Kidney (tissue), 13 donors: ENCODE measurements at regions not wholly inside any gene's neighbourhood (a gene's known extent, or its start where the extent isn't known, plus 50 kb on each side); places are given as distances from the start of the nearest gene placed in this dataset.

Source experiments
- DNase-seq, 5 donors: peaks; one replicate each; pipeline ENCODE4 v3.0.0-alpha.2; 2013 to 2020
- FAIRE-seq: peaks from 2 replicates; lab custom pipeline; 2012; peaks lifted over from hg19 to GRCh38; lab: Jason Lieb, UNC
- H3K27ac ChIP-seq, 2 donors: one replicate each; pipeline ENCODE4 v1.7.0; 2013; ENCODE audit warnings: low read depth in 2 of 2, low read length in 2 of 2, inconsistent platforms in 1 of 2
- H3K27me3 ChIP-seq: one replicate; pipeline ENCODE4 v1.7.1; 2013; ENCODE audit warnings: low read length, inconsistent platforms; ENCODE audit not compliant: control insufficient read depth, insufficient read depth
- H3K36me3 ChIP-seq, 3 donors: one replicate each; pipeline versions ENCODE4 v1.7.0 to v1.7.1; 2013; ENCODE audit warnings: low read length in 3 of 3, control low read depth in 1 of 3, inconsistent platforms in 1 of 3; ENCODE audit not compliant: insufficient read depth in 3 of 3, control insufficient read depth in 2 of 3
- H3K4me1 ChIP-seq, 3 donors: one replicate each; pipeline versions ENCODE4 v1.7.0 to v1.7.1; 2013; ENCODE audit warnings: low read length in 3 of 3, inconsistent platforms in 1 of 3, low read depth in 1 of 3; ENCODE audit not compliant: control insufficient read depth in 2 of 3, insufficient read depth in 2 of 3
- H3K4me3 ChIP-seq, 3 donors: one replicate each; pipeline versions ENCODE4 v1.7.0 to v1.8.1; 2013; ENCODE audit warnings: low read length in 3 of 3, control low read depth in 1 of 3, inconsistent platforms in 1 of 3
- H3K9ac ChIP-seq, 3 donors: one replicate each; pipeline versions ENCODE4 v1.7.0 to v1.7.1; 2013; ENCODE audit warnings: low read length in 3 of 3, control low read depth in 1 of 3, inconsistent platforms in 1 of 3
- H3K9me3 ChIP-seq, 3 donors: one replicate each; pipeline versions ENCODE4 v1.7.0 to v1.7.1; 2013; ENCODE audit warnings: low read length in 3 of 3, control low read depth in 1 of 3, inconsistent platforms in 1 of 3; ENCODE audit not compliant: control insufficient read depth in 2 of 3, insufficient read depth in 1 of 3
- CTCF ChIP-seq: IDR thresholded peaks from 3 replicates; pipeline ENCODE4 v1.5.1; 2012; ENCODE audit warnings: mild to moderate bottlenecking, moderate library complexity, borderline replicate concordance; ENCODE audit not compliant: insufficient read depth; ENCODE audit errors: extremely low read depth
- intact Hi-C: fragments of 100-400 bp; cut with DNase I; formaldehyde crosslinking; loops from one replicate; pipeline ENCODE4 v1.11.1; 2022
- donor health status: control.
- donor health status: control.
- donor health status: control.
- donor health status: control.
- donor health status: control.
- donor health status: DM: yes; HTN: yes; CAD: no.
- donor health status: Normal renal cell carcinoma (clear cell type).

- Histone ChIP-seq H3K9me3 (no peaks in the 10 kb centered on the region), H3K36me3 (no peaks in the 10 kb centered on the region), H3K27me3 (no peaks in the 10 kb centered on the region), H3K4me1 (no peaks in the 10 kb centered on the region), H3K4me3 (no peak overlapping the region), H3K27ac (no peak overlapping the region), H3K9ac (no peak overlapping the region)
- DNase-seq (peak in 2 of 5 donors; percentile 26 to 56), FAIRE-seq (no peak)
- intact Hi-C loops: no loop called here
- TF ChIP-seq CTCF: no peak
Observed at GRCh38 chr19:30071871-30072270, 129.8 kb downstream of the URI1 start.

DNA sequence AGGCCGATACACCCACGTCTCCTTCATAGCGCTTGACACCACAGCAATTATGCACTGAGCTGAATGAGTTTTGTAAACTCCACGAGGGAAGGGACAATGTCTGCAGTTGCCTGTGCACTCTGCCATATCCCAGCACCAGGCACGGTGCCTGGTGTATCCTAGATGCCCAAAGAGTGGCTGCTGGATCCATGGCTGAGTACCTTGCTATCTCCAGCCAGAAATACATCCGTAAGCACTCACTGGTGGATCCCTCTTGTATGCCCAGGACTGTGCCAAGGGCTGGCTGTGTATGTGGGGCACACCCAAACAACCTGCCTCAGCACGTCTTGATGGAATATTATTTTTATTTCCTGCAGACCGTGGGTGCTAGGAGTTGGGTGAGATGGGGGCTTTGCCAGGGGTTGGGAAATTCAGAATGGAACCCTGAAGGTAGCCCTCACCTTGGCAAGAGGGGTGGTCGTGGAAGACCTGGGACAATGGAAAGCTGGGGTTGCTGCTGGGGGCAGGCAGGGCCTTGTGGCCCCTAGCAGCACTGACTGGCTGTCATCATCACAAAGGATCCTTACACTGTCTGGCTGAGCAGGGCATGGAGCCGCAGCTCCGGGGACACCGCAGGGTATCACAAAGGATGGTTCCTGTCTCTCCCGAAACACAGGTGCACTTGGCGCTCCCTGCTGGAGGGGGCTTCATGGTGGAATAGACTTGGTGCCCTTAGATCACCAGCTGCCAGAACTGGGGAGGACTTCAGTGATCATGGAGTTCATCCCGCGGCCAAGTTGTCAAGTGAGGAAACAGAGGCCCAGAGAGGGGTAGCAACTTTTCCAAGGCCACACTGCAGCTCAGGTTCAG lies 131.3 kb downstream of the URI1 start:
- H3K9me3 ChIP-seq: no peaks in the 10 kb centered on the region
- no peak for TF ChIP-seq CTCF
- intact Hi-C loops: no loop called here
- H3K27me3 ChIP-seq: no peaks in the 10 kb centered on the region
- H3K9ac ChIP-seq: no peak overlapping the region
- H3K27ac ChIP-seq: no peak overlapping the region
- H3K36me3 ChIP-seq: no peaks in the 10 kb centered on the region
- DNase-seq (peak in 2 of 5 donors; percentile 15 to 57), FAIRE-seq (no peak)
- no peak overlapping the region for H3K4me3 ChIP-seq
- H3K4me1 ChIP-seq: no peaks in the 10 kb centered on the region

DNA sequence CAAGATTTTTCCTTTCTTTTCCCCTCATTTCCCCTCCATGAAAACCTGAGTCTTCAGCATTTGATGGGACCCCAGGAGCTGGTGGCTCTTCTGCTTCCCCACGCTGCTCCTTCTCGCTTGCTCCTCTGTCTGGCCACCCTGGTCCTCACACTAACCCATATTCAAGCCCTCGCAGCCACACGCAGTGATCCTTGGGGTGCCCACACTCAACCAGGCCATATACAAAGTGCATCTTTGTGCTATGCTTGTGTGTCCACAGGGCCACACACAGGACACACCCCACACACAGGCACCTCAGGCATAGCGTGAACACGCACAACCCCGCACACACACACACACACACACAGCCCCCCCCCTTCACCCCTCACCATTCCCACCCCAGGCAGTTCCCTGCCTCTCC lies 132.1 kb downstream of the URI1 start:
- Histone ChIP-seq H3K27me3 (no peaks in the 10 kb centered on the region), H3K4me1 (no peaks in the 10 kb centered on the region), H3K9me3 (peaks cover 0 to under 1% (median 0%) of the 10 kb centered on the region in 3 donors), H3K4me3 (no peak overlapping the region), H3K9ac (no peak overlapping the region), H3K27ac (no peak overlapping the region), H3K36me3 (no peaks in the 10 kb centered on the region)
- DNase-seq (no peak), FAIRE-seq (no peak)
- TF ChIP-seq CTCF: no peak
- intact Hi-C loops: no loop called here
